Activated B cell treated with CpG ODN at 0.5 μM for 24 hours (primary cell): ENCODE measurements at regions not wholly inside any gene's neighbourhood (a gene's known extent, or its start where the extent isn't known, plus 50 kb on each side); places are given as distances from the start of the nearest gene placed in this dataset.

ENCODE experiments used
- ATAC-seq: fragments of 200-7000 bp; cut with Tn5 transposase; one replicate; pipeline ENCODE4 v1.10.0; 2021; ENCODE audit warnings: low read depth, mild to moderate bottlenecking, moderate library complexity
- CTCF ChIA-PET: fragments of 350-600 bp; sonication (Branson Sonifier 250); formaldehyde crosslinking; loops from one replicate; lab custom pipeline; 2021; ENCODE audit warnings: antibody characterized with exemption; lab: Charles Lee
- POLR2A ChIA-PET: fragments of 350-600 bp; sonication (Branson Sonifier 250); formaldehyde crosslinking; loops from one replicate; lab custom pipeline; 2021; ENCODE audit warnings: antibody characterized with exemption; lab: Charles Lee
- DNase-seq: peaks from one replicate; pipeline ENCODE4 v3.0.0; 2022
- H3K27ac Mint-ChIP-seq: one replicate; pipeline ENCODE4 v1.8.0; 2020; ENCODE audit warnings: mixed read lengths
- H3K27me3 Mint-ChIP-seq: one replicate; pipeline ENCODE4 v1.8.0; 2021; ENCODE audit warnings: mixed read lengths
- H3K36me3 Mint-ChIP-seq: one replicate; pipeline ENCODE4 v1.8.0; 2021; ENCODE audit warnings: low read depth, mixed read lengths
- H3K4me1 Mint-ChIP-seq: one replicate; pipeline ENCODE4 v1.8.0; 2021; ENCODE audit warnings: mixed read lengths
- H3K4me3 Mint-ChIP-seq: one replicate; pipeline ENCODE4 v1.8.0; 2020; ENCODE audit warnings: mild to moderate bottlenecking, mixed read lengths
- H3K9me3 Mint-ChIP-seq: one replicate; pipeline ENCODE4 v1.8.0; 2020; ENCODE audit warnings: mixed read lengths
- intact Hi-C: fragments of 100-400 bp; cut with micrococcal nuclease; formaldehyde crosslinking; loops from one replicate; pipeline ENCODE4 v1.15.1; 2024
- TF ChIP-seq, protein P1 (sequence below): fragments of 200-600 bp; IDR thresholded peaks from one replicate; pipeline ENCODE4 v1.8.0; 2022; ENCODE audit warnings: antibody characterized with exemption, mild to moderate bottlenecking

DNA sequence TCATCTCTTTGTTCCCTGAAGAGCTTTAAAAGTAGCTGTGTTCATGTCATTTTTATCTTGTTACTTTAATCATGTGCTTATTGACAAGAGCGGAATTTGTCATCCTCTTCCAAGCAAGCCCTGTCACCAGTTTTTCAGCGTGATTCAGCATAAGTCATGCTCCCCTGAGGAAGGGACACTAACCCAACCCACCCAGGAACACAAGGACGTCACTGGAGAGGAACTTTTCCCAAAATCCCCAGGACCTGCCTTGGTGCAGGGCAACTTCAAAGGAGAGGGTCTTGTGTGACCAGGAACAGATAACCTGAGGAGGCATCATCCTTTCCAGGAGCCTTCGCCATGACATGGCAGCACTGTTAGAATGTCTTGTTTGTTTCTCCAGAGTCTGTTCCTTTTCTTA lies 107.1 kb upstream of the DIO3 start:
- no peak overlapping the region for H3K4me3 Mint-ChIP-seq
- ChIA-PET POLR2A (no interaction called here), CTCF (no interaction called here)
- no peaks in the 10 kb centered on the region for H3K9me3 Mint-ChIP-seq
- TF ChIP-seq, protein P1, sequence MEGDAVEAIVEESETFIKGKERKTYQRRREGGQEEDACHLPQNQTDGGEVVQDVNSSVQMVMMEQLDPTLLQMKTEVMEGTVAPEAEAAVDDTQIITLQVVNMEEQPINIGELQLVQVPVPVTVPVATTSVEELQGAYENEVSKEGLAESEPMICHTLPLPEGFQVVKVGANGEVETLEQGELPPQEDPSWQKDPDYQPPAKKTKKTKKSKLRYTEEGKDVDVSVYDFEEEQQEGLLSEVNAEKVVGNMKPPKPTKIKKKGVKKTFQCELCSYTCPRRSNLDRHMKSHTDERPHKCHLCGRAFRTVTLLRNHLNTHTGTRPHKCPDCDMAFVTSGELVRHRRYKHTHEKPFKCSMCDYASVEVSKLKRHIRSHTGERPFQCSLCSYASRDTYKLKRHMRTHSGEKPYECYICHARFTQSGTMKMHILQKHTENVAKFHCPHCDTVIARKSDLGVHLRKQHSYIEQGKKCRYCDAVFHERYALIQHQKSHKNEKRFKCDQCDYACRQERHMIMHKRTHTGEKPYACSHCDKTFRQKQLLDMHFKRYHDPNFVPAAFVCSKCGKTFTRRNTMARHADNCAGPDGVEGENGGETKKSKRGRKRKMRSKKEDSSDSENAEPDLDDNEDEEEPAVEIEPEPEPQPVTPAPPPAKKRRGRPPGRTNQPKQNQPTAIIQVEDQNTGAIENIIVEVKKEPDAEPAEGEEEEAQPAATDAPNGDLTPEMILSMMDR: no peak
- H3K36me3 Mint-ChIP-seq: no peaks in the 10 kb centered on the region
- intact Hi-C loops: no loop called here
- no peak for DNase-seq
- H3K4me1 Mint-ChIP-seq: peaks cover 4% of the 10 kb centered on the region
- peaks cover 44% of the 10 kb centered on the region for H3K27me3 Mint-ChIP-seq
- H3K27ac Mint-ChIP-seq: no peak overlapping the region
- no peak for ATAC-seq

DNA sequence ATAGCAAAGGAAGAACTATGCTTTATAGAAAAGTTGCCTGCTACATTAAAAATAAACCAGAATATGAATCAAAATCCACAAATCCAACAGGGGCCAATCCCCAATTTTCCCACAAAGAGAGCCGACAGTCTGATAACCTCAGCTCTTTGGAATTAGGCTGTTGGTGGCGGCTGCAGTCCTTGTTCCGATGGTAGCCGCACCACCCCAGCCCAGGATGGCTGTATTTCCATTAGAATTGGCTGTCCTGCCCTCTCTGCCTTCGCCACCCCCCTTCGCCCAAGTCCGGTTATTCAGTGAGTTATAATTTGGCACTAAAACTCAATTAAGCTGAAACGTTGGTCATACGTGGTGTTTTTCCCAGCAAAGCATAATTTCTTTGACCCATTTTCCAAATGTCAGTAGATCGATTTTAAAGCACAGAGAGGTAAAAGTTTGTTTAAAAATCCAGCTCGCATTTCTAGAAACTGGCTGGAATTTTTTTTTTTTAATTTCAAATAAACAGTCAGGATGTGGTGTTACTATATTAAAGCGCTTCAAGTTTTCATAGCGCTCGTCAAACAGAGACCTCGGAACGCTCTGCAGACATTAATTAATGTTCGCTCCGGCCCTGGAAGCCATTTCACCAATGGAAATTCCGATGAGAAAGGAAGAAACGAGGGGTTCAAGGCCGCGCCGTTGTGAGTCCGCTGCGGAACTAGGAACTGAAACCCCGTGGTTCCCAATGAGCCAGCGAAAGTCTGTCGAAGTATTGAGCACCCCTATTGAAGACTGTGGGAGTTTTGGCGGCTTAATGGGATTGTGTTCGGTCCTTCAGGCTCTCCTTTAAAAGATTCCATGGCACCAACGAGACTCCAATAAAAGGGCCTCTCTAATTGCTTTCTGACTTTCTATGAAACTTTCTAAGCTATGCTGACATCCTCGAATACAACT lies 104.8 kb upstream of the DIO3 start:
- ChIA-PET POLR2A (no interaction called here), CTCF (no interaction called here)
- Mint-ChIP-seq H3K4me3 (no peak overlapping the region), H3K9me3 (no peaks in the 10 kb centered on the region), H3K4me1 (peaks cover 4% of the 10 kb centered on the region), H3K36me3 (no peaks in the 10 kb centered on the region), H3K27ac (no peak overlapping the region), H3K27me3 (peaks cover 45% of the 10 kb centered on the region)
- intact Hi-C loops: no loop called here
- DNase-seq: no peak
- TF ChIP-seq, protein P1: no peak
- ATAC-seq: no peak

DNA sequence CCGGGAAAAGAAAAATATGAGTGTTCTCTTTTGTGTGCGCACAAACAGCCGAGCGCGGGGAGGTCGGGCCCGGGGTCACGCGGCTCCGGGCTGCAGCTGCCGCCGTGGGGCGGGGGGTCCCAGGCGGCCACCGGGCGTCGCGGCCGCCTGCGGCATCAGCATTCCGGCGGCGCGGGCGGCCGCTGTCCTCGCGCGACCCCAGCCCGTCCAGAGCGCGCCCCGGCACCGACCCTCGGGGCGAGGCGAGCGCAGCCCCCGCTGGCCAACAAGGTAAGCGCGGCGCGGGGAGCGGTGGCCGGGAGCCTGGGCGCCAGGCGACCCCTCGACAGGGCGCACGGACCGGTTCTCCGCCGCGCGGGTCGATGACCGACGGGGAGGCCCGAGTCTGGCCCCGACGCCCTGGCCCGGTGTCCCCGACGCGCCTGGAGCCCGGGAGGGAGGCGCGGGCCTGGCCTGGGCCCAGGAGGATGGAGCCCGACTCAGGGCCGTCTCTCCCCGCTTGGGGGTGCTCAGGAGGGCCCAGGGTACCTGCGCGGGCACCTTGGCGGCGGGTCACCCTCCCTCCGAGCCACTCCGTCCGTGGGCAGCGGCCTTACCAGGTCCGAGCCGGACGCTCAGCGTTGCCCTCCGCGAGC lies 103.9 kb upstream of the DIO3 start:
- DNase-seq (no peak), ATAC-seq (no peak)
- H3K36me3 Mint-ChIP-seq: no peaks in the 10 kb centered on the region
- no peaks in the 10 kb centered on the region for H3K9me3 Mint-ChIP-seq
- peaks cover 4% of the 10 kb centered on the region for H3K4me1 Mint-ChIP-seq
- CTCF ChIA-PET: no interaction called here
- TF ChIP-seq, protein P1: no peak
- intact Hi-C loops: no loop called here
- POLR2A ChIA-PET: no interaction called here
- H3K4me3 Mint-ChIP-seq: no peak overlapping the region
- H3K27ac Mint-ChIP-seq: no peak overlapping the region
- H3K27me3 Mint-ChIP-seq: peaks cover 43% of the 10 kb centered on the region

DNA sequence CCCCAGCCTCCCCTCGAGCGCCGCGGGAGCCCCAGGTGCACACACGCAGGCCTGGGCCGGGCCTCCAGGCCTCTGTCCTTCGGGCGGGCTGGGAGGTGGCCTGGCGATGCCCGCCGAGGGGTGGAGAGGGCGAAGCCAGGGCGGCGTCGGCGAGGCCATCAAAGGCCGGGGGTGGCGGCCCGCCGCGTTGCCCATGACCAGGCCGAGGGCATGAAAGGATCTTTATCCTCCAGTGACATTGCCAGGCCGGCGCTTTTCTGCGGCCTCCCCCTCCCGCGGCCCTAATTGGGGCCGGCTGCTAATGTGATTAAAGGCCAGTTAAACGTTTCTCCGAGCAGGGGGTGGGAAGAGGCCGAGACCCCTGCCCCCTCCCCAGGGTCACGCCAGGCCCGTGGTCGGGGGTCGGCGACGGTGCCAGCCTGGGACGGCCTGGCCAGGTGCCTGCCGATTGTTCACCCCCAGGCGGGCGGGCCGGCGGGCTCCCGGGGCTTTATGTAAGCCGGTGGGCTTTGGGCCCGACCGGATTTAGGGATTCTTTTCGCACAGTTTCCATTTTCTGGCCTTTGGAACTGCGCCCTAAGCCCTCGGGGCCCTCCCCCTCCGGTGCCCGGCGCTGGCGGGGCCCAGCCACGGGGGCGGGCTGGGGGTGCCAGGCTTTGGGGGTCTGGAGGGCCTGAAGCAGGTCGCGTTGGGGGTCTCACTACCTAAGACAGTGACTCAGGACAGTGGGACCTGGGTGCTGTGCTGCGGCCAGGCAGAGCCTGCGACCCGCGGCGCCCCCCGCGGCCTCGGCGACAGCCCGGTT lies 103.2 kb upstream of the DIO3 start:
- peaks cover 4% of the 10 kb centered on the region for H3K4me1 Mint-ChIP-seq
- no peaks in the 10 kb centered on the region for H3K9me3 Mint-ChIP-seq
- DNase-seq: no peak
- no peak for ATAC-seq
- intact Hi-C loops: no loop called here
- no peak overlapping the region for H3K4me3 Mint-ChIP-seq
- no peaks in the 10 kb centered on the region for H3K36me3 Mint-ChIP-seq
- POLR2A ChIA-PET: no interaction called here
- peaks cover 43% of the 10 kb centered on the region for H3K27me3 Mint-ChIP-seq
- CTCF ChIA-PET: no interaction called here
- no peak overlapping the region for H3K27ac Mint-ChIP-seq
- TF ChIP-seq, protein P1: no peak
